GM19397 (cell line): ENCODE measurements at regions not wholly inside any gene's neighbourhood (a gene's known extent, or its start where the extent isn't known, plus 50 kb on each side); places are given as distances from the start of the nearest gene placed in this dataset.
"Not testable (repeated sequence)": the region's sequence is repeated elsewhere in the genome, so short reads cannot be mapped to it uniquely, and the experiment has no call there.

Source experiments
- ATAC-seq: cut with Tn5 transposase; IDR thresholded peaks from one replicate; pipeline ENCODE4 v1.9.1; 2021; ENCODE audit warnings: mild to moderate bottlenecking, moderate library complexity; ENCODE audit not compliant: unreplicated experiment

- no peak for ATAC-seq
These were observed 364.2 kb upstream of the CNTN3 start for GRCh38 chr3:74978684-74979083.

GRCh38 chr3:74985028-74985904, 370.8 kb upstream of the CNTN3 start:
- not testable (repeated sequence) for ATAC-seq

DNA sequence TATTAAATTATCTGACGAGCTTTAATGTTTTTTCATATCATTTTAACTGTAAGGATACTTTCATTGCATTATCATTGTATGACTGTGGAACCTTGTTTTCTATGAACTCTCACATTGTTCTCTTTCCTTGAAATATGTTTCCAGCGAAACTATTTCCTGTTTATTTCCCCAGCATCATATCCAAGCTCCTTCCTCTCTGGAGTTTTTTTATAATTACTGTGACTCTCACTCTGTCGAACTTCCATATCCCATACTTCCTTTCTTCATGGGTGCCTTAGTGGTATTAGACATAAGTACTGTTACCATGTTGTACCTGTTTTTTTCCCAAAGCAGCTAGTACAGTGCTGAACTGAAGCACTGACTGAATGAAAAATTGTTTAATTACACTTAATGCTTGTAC, 373.6 kb upstream of the CNTN3 start:
- no peak for ATAC-seq

- ATAC-seq: no peak
These were observed 378.4 kb upstream of the CNTN3 start for GRCh38 chr3:74992898-74993297.

GRCh38 chr3:75001330-75001729, 386.9 kb upstream of the CNTN3 start:
- no peak for ATAC-seq

GRCh38 chr3:75012791-75013331, 398.4 kb upstream of the CNTN3 start:
- ATAC-seq: no peak

DNA sequence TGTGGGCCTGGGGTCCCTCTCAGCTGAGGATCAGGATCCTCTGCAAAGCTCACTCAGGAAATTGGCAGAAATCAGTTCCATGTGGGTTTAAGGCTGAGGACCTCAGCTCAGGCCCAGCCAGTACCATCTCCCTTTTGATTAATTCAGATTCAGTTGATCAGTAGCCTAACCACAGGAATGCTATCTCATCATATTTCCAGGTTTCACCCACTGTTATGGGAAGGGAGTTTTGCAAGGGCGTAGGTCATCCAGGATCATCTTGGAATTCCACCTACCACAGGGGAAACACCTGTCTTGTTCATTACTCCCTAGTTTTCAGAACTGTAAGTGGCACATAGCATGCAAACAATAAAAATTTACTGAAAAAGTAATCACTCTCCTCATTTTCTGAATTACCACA, 399.5 kb upstream of the CNTN3 start:
- no peak for ATAC-seq

DNA sequence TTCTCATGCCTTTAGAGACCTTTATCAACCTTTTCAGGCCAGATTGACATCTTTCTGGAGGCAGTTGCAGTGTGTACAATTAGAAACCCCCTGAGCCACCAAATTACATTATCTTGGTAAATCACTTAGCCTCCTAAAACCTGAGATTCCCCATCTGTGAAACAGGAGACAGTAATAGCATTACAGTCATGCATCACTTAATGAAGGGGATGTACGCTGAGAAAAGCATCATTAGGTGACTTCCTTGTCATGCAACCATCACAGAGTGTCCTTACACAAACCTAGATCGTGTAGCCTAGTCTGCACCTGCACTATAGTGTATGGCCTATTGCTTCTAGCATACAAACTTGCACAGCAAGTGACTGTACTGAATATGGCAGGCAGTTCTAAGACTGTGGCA, 400.8 kb upstream of the CNTN3 start:
- no peak for ATAC-seq

GRCh38 chr3:75035146-75035545, 420.7 kb upstream of the CNTN3 start:
- ATAC-seq: no peak

DNA sequence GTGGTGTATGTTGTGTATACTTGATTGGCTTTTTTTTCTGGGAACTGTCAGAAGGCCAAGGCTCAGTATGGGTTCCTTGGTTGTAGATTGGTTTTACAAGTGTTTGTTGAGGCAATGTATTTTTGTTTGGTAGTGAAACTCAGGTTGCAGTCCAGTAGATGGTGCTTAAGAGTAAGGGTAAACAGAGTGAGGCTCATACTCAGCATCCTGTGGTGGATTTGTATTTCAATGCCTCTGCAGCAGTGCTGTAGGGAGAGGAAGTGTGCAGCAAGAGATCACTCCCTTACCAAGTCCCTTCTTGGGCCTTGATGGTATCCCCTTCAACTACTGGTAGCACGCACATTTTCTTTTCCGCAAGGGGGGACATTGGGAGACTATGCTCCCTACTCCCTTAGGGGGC, 428.5 kb upstream of the CNTN3 start:
- ATAC-seq: no peak

GRCh38 chr3:75048650-75049049, 434.2 kb upstream of the CNTN3 start:
- ATAC-seq: no peak

GRCh38 chr3:75049533-75049932, 435.1 kb upstream of the CNTN3 start:
- ATAC-seq: no peak

DNA sequence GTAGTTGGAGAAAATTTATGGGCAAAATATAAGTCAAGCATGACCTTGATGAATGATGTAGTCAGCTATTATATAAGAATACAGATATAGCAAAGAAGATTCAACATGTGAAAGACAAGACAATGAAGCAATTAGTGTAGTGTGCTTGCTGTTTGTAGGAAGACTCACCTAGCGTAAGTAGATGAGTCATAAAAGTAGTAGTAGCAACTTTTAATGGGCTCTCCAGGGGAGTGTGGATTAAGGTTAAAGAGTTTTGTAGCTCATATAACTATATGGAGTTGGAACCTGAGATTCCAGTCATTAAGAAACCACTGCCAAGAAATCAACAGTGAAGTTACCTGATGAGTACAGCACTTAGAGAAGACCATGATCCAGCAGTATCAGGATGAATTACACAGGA, 444.7 kb upstream of the CNTN3 start:
- ATAC-seq: no peak

- no peak for ATAC-seq
These were observed 447.3 kb upstream of the CNTN3 start for GRCh38 chr3:75061806-75062205.

- ATAC-seq: no peak
These were observed 460.7 kb upstream of the CNTN3 start for GRCh38 chr3:75075158-75075557.

GRCh38 chr3:75076481-75076880, 462.0 kb upstream of the CNTN3 start:
- ATAC-seq: no peak

- no peak for ATAC-seq
These were observed 463.8 kb upstream of the CNTN3 start for GRCh38 chr3:75078290-75078689.

- ATAC-seq: no peak
These were observed 468.4 kb upstream of the CNTN3 start for GRCh38 chr3:75082845-75083244.

DNA sequence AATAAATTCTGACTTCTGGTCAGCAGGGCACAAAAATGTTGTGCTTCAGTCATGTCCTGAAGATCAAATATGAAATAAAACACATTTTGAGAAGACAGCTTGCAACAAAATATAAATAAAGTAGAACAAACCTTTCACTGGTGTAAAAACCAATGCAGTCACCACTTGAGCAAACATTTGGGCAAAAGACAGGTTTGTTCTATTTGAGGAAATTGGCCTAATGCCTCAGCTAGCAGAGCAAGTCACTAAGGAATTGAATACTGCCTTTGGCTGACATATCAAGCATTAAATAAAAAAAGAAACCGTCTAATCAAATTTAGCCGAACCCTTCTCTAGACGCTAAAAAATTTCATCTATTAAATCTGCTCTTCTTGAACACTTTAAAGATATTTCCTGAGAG, 475.4 kb upstream of the CNTN3 start:
- ATAC-seq: no peak

DNA sequence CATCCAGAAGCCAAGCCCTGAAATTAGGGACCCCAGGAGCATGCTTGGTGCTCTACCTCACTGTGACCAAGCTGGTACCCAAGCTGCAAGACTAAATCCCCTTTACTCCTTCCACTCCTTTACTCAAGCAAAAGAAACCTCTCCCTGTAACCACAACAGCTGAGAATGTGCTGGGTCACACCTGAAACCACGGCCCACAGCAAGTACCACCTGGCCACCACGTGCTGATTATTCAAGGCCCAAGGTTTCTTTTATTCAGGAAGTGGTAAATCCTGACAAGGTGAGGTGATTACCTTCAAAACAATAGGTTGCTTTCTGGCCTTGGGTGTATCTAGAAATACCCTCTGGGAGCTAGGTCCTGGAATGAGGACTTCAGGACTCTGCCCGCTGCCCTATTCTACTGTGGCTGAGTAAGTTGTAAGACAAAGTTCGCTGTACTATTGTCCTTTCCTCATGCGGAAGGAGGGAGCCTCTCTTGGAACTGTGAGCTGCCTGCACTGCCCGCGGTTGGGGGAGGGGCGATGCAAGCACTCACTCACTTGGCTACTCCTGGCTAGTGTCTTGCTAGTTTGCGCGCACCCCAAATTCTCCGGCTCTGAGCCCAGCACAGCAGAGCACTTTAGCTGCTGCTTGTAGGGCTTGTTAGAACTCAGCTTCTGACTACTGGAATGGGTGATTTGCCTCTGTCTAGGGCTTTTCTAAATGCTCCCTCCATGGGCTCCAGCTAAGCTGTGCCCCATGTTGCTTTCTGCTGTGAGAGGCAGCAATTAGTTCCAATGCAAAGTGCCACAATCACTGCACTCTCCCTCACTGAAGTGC, 487.1 kb upstream of the CNTN3 start:
- ATAC-seq: no peak

DNA sequence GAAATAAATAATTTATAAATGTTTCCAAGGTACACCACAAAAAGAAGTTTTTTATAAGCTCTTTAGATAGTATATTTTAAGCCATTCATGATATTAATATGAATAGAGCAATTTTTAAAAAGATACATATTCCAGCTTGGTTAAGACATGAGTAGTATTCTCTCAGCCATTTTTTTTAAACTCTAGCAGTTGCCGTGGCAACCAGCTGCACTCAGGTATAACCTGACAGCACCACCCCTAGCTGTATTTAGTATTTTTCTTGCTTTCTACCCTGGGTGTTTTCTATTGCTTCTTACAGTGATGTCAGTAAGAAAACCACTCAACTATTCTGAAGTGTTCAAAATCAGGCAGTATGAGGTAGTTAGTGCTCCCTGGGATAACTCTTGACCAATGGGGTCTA, 496.3 kb upstream of the CNTN3 start:
- no peak for ATAC-seq

DNA sequence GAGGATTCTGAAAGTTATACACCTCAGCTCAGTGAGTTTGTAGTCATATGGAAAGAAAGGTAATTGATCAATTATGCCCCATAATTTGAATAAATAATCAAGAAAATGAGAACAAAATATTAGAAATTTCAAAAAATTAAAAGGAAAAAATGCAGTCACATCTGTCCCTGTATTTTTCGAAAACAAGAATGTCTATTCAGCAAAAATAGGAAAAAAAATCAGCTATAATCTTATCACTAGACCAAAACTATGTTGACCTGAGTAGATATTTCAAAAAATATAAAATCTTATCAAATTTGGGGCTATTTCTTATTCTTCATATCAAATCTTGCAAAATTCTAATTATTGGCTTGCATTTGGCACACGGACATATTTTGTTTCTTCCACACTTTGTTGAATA, 501.2 kb upstream of the CNTN3 start:
- no peak for ATAC-seq
